H1 (cell line): ENCODE measurements at regions not wholly inside any gene's neighbourhood (a gene's known extent, or its start where the extent isn't known, plus 50 kb on each side); places are given as distances from the start of the nearest gene placed in this dataset.

Source experiments
- CTCF ChIA-PET: fragments of 300-600 bp; sonication (Branson Sonifier 250); formaldehyde crosslinking; loops from one replicate; lab custom pipeline; 2021; ENCODE audit not compliant: partially characterized antibody; lab: Charles Lee
- POLR2A ChIA-PET: fragments of 300-600 bp; sonication (Branson Sonifier 250); formaldehyde crosslinking; loops from one replicate; lab custom pipeline; 2021; ENCODE audit warnings: inconsistent platforms; ENCODE audit not compliant: partially characterized antibody; lab: Charles Lee
- DNase-seq, 2 experiments: peaks; one replicate each; pipeline versions ENCODE4 v3.0.0 to v3.0.0-alpha.2; 2010 to 2022; ENCODE audit warnings: low spot score in 2 of 2, low read depth in 1 of 2, mixed read lengths in 1 of 2
- FAIRE-seq: peaks from 2 replicates; lab custom pipeline; 2011; peaks lifted over from hg19 to GRCh38; lab: Jason Lieb, UNC
- H2AFZ ChIP-seq: 2 replicates; pipeline ENCODE4 v1.8.1; 2012; ENCODE audit warnings: low read length, inconsistent platforms
- H2AK5ac ChIP-seq: 2 replicates; pipeline ENCODE4 v1.6.1; 2013; ENCODE audit warnings: low read depth, low read length
- H2BK120ac ChIP-seq: replicated peaks from 2 replicates; pipeline ENCODE3; 2013; ENCODE audit warnings: low read depth, low read length, inconsistent platforms
- H2BK12ac ChIP-seq: 2 replicates; pipeline ENCODE4 v1.6.1; 2013; ENCODE audit warnings: low read depth, low read length
- H2BK15ac ChIP-seq: 2 replicates; pipeline ENCODE4 v1.6.1; 2013; ENCODE audit warnings: low read length
- H2BK20ac ChIP-seq: 2 replicates; pipeline ENCODE4 v1.6.1; 2013; ENCODE audit warnings: low read length
- H2BK5ac ChIP-seq: 2 replicates; pipeline ENCODE4 v1.6.1; 2013; ENCODE audit warnings: low read depth, low read length
- H3K14ac ChIP-seq: 2 replicates; pipeline ENCODE4 v1.6.1; 2013; ENCODE audit warnings: inconsistent platforms; ENCODE audit not compliant: insufficient read length
- H3K18ac ChIP-seq: 2 replicates; pipeline ENCODE4 v1.6.1; 2013; ENCODE audit warnings: low read length; ENCODE audit errors: extremely low read depth
- H3K23ac ChIP-seq: 2 replicates; pipeline ENCODE4 v1.6.1; 2013; ENCODE audit warnings: inconsistent platforms; ENCODE audit not compliant: insufficient read length
- H3K23me2 ChIP-seq: 2 replicates; pipeline ENCODE4 v1.6.1; 2013; ENCODE audit warnings: low read depth, low read length
- H3K27ac ChIP-seq: 2 replicates; pipeline ENCODE4 v1.6.1; 2011; ENCODE audit warnings: low read depth, low read length, inconsistent platforms
- H3K27me3 ChIP-seq, 4 experiments: replicated peaks in 1 of 4; 1 replicate in 1 of 4; 2 replicates in 3 of 4; pipeline versions ENCODE4 v1.6.1 to v1.8.1; 2011 to 2013; ENCODE audit warnings: low read length in 3 of 4, mild to moderate bottlenecking in 3 of 4, inconsistent platforms in 2 of 4, mixed read lengths in 2 of 4, moderate library complexity in 1 of 4; ENCODE audit not compliant: control insufficient read depth in 3 of 4, insufficient read depth in 3 of 4; ENCODE audit errors: extremely low read depth in 1 of 4
- H3K36me3 ChIP-seq, 4 experiments: 2 replicates each; pipeline versions ENCODE4 v1.6.1 to v1.8.1; 2011 to 2013; ENCODE audit warnings: mild to moderate bottlenecking in 4 of 4, low read length in 3 of 4, moderate library complexity in 2 of 4, control low read depth in 1 of 4, inconsistent platforms in 1 of 4; ENCODE audit not compliant: insufficient read depth in 4 of 4, control insufficient read depth in 2 of 4
- H3K4ac ChIP-seq: replicated peaks from 2 replicates; pipeline ENCODE3; 2013; ENCODE audit warnings: low read length, low read depth, mixed read lengths, inconsistent platforms; ENCODE audit not compliant: insufficient read length
- H3K4me1 ChIP-seq, 4 experiments: replicated peaks in 1 of 4; 1 replicate in 1 of 4; 2 replicates in 3 of 4; pipeline versions ENCODE4 v1.6.1 to v1.8.1; 2011 to 2013; ENCODE audit warnings: low read length in 3 of 4, inconsistent platforms in 2 of 4, mixed read lengths in 1 of 4; ENCODE audit not compliant: insufficient read depth in 4 of 4, control insufficient read depth in 3 of 4
- H3K4me2 ChIP-seq, 2 experiments: 2 replicates each; pipeline versions ENCODE4 v1.6.1 to v1.8.1; 2011 to 2013; ENCODE audit warnings: low read depth in 2 of 2, low read length in 2 of 2, control low read depth in 1 of 2, inconsistent platforms in 1 of 2, mild to moderate bottlenecking in 1 of 2; ENCODE audit not compliant: insufficient read depth in 1 of 2
- H3K4me3 ChIP-seq, 4 experiments: fragments of 200-600, 300-600 bp in 1 of 4; sonication (generic), shearing (Covaris generic), sonication (Bioruptor Twin) in 1 of 4; 2 replicates each; pipeline versions ENCODE4 v1.5.1 to v1.8.1; 2011 to 2016; ENCODE audit warnings: low read length in 4 of 4, low read depth in 3 of 4, control low read depth in 2 of 4, inconsistent platforms in 2 of 4, mild to moderate bottlenecking in 2 of 4, mixed read lengths in 1 of 4, moderate library complexity in 1 of 4; ENCODE audit not compliant: insufficient read depth in 2 of 4; ENCODE audit errors: extremely low read depth in 1 of 4
- H3K56ac ChIP-seq: replicated peaks from 2 replicates; pipeline ENCODE3; 2013; ENCODE audit warnings: low read depth, mild to moderate bottlenecking, mixed read lengths, low read length, inconsistent platforms; ENCODE audit not compliant: insufficient read length
- H3K79me1 ChIP-seq: 2 replicates; pipeline ENCODE4 v1.6.1; 2013; ENCODE audit warnings: low read depth, low read length, control low read depth
- H3K79me2 ChIP-seq, 2 experiments: 2 replicates each; pipeline versions ENCODE4 v1.6.1 to v1.8.1; 2012 to 2013; ENCODE audit warnings: low read length in 2 of 2, mild to moderate bottlenecking in 2 of 2, inconsistent platforms in 1 of 2; ENCODE audit not compliant: insufficient read depth in 2 of 2, control insufficient read depth in 1 of 2
- H3K9ac ChIP-seq, 4 experiments: replicated peaks in 1 of 4; 1 replicate in 1 of 4; 2 replicates in 3 of 4; pipeline versions ENCODE4 v1.6.1 to v1.8.1; 2011 to 2013; ENCODE audit warnings: low read depth in 3 of 4, low read length in 3 of 4, control low read depth in 2 of 4, mild to moderate bottlenecking in 2 of 4, moderate library complexity in 2 of 4, inconsistent platforms in 1 of 4; ENCODE audit errors: extremely low read depth in 1 of 4
- H3K9me3 ChIP-seq, 2 experiments: 2 replicates each; pipeline versions ENCODE4 v1.6.1 to v1.8.1; 2012 to 2013; ENCODE audit warnings: mild to moderate bottlenecking in 2 of 2, moderate library complexity in 2 of 2, control low read depth in 1 of 2, inconsistent platforms in 1 of 2, low read depth in 1 of 2, low read length in 1 of 2, mixed read lengths in 1 of 2; ENCODE audit not compliant: insufficient read depth in 2 of 2
- H4K20me1 ChIP-seq, 2 experiments: replicated peaks in 1 of 2; 2 replicates each; pipeline versions ENCODE3 to v1.8.1; 2011 to 2013; ENCODE audit warnings: inconsistent platforms in 2 of 2, low read length in 2 of 2, mild to moderate bottlenecking in 1 of 2; ENCODE audit not compliant: insufficient read depth in 2 of 2, control insufficient read depth in 1 of 2
- H4K5ac ChIP-seq: 2 replicates; pipeline ENCODE4 v1.6.1; 2013; ENCODE audit warnings: low read length, low read depth, mixed read lengths, inconsistent platforms; ENCODE audit not compliant: insufficient read length
- H4K8ac ChIP-seq: 2 replicates; pipeline ENCODE4 v1.8.0; 2013; ENCODE audit warnings: mild to moderate bottlenecking, moderate library complexity, low read length, inconsistent platforms; ENCODE audit not compliant: insufficient read depth; ENCODE audit errors: extremely low read depth
- H4K91ac ChIP-seq: replicated peaks from 2 replicates; pipeline ENCODE3; 2013; ENCODE audit warnings: low read length, mixed read lengths, inconsistent platforms; ENCODE audit not compliant: insufficient read length
- CEBPB ChIP-seq: IDR thresholded peaks from 2 replicates; pipeline ENCODE4 v1.6.1; 2012; ENCODE audit warnings: low read depth, low read length
- GTF2F1 ChIP-seq: IDR thresholded peaks from 2 replicates; pipeline ENCODE4 v1.6.1; 2012; ENCODE audit warnings: low read depth, low read length, improper control_type of control experiment, borderline replicate concordance
- HDAC2 ChIP-seq, 2 experiments: fragments of 300-600 bp in 1 of 2; sonication (generic) in 1 of 2; IDR thresholded peaks; 2 replicates each; pipeline ENCODE4 v1.6.1; 2011 to 2012; ENCODE audit warnings: low read depth in 2 of 2, low read length in 2 of 2, mild to moderate bottlenecking in 2 of 2, moderate library complexity in 2 of 2, borderline replicate concordance in 1 of 2, inconsistent platforms in 1 of 2
- HDAC6 ChIP-seq: IDR thresholded peaks from one replicate; pipeline ENCODE4 v1.7.1; 2012; ENCODE audit warnings: low read depth, mild to moderate bottlenecking, inconsistent platforms, low read length, moderate library complexity
- JUN ChIP-seq: IDR thresholded peaks from 2 replicates; pipeline ENCODE4 v1.6.1; 2011; ENCODE audit warnings: low read depth, mild to moderate bottlenecking, improper control_type of control experiment, low read length
- KDM4A ChIP-seq: IDR thresholded peaks from one replicate; pipeline ENCODE4 v1.7.1; 2012; ENCODE audit warnings: low read depth, mild to moderate bottlenecking, moderate library complexity, low read length, inconsistent platforms; ENCODE audit not compliant: severe bottlenecking
- NANOG ChIP-seq: IDR thresholded peaks from 2 replicates; pipeline ENCODE4 v1.6.1; 2011; ENCODE audit warnings: low read length, low read depth, mild to moderate bottlenecking, inconsistent platforms; ENCODE audit not compliant: insufficient read depth, poor library complexity, severe bottlenecking
- POLR2AphosphoS5 ChIP-seq: IDR thresholded peaks from 2 replicates; pipeline ENCODE4 v1.6.1; 2011; ENCODE audit warnings: low read depth, low read length
- RBBP5 ChIP-seq: IDR thresholded peaks from 2 replicates; pipeline ENCODE4 v1.7.1; 2012; ENCODE audit warnings: low read depth, mild to moderate bottlenecking, inconsistent platforms, low read length, moderate library complexity, borderline replicate concordance
- RFX5 ChIP-seq: IDR thresholded peaks from 2 replicates; pipeline ENCODE4 v1.6.1; 2011; ENCODE audit warnings: low read depth, low read length, improper control_type of control experiment, borderline replicate concordance
- SIRT6 ChIP-seq: IDR thresholded peaks from one replicate; pipeline ENCODE4 v1.7.1; 2012; ENCODE audit warnings: low read length, inconsistent platforms
- SIX5 ChIP-seq: IDR thresholded peaks from 2 replicates; pipeline ENCODE4 v1.6.1; 2011; ENCODE audit warnings: mild to moderate bottlenecking, low read depth, low read length
- TBP ChIP-seq: IDR thresholded peaks from 2 replicates; pipeline ENCODE4 v1.6.1; 2011; ENCODE audit warnings: low read depth, low read length, improper control_type of control experiment
- TCF12 ChIP-seq: IDR thresholded peaks from 2 replicates; pipeline ENCODE4 v1.6.1; 2011; ENCODE audit warnings: low read depth, mild to moderate bottlenecking, low read length
- WGBS, 2 experiments: shearing (Covaris generic) in 1 of 2; methylation state at CpG; one replicate each; pipeline versions ENCODE4 v1.1.6 to v1.1.7; 2013 to 2015; ENCODE audit warnings: low lambda C conversion rate in 2 of 2, mixed read lengths in 2 of 2, inconsistent platforms in 1 of 2, low coverage in 1 of 2, missing lambda C conversion rate in 1 of 2; ENCODE audit not compliant: insufficient replicate concordance in 2 of 2, insufficient coverage in 1 of 2, insufficient read length in 1 of 2; ENCODE audit errors: extremely low coverage in 1 of 2, missing lambda C conversion rate in 1 of 2; 5-methylcytosine and 5-hydroxymethylcytosine counted together
- TF ChIP-seq, protein P1 (sequence below): IDR thresholded peaks from 2 replicates; pipeline ENCODE4 v1.6.1; 2011; ENCODE audit warnings: low read length, improper control_type of control experiment

DNA sequence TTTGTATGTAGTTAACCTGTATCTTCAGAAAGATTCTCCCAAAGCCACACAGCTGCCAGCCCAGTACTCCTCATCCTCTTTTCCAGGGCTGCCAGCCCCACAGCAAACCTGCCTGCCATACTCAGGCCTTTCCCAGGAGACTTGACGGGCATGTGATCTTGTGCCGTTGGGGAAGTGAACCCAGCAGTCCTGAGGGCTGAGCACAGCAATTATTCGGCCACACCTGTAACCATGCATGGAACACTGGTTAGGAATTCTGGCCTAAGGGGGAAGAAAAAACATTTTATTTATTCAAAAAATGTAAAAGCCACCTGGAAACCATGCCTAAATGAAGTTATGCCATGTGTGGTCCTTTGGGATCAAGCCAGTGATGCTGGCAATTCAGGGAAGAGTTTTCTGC, 145.3 kb downstream of the GRIN2B start:
- Histone ChIP-seq H3K27me3 (no peaks in the 10 kb centered on the region), H3K4me3 (no peak overlapping the region), H4K5ac (no peak overlapping the region), H3K4me2 (no peak overlapping the region), H3K79me2 (no peaks in the 10 kb centered on the region), H3K9me3 (no peaks in the 10 kb centered on the region), H3K18ac (no peak overlapping the region), H3K36me3 (no peaks in the 10 kb centered on the region), H2BK15ac (no peak overlapping the region), H2BK120ac (no peak overlapping the region), H3K56ac (no peak overlapping the region), H2BK5ac (no peak overlapping the region), H2BK20ac (no peak overlapping the region), H3K23me2 (no peaks in the 10 kb centered on the region), H2AK5ac (no peak overlapping the region), H3K9ac (no peak overlapping the region), H3K23ac (no peak overlapping the region), H2BK12ac (no peak overlapping the region), H4K91ac (no peak overlapping the region), H4K8ac (no peak overlapping the region), H3K14ac (no peak overlapping the region), H3K4ac (no peak overlapping the region), H2AFZ (no peak overlapping the region), H3K27ac (no peak overlapping the region), H3K4me1 (no peaks in the 10 kb centered on the region; a peak in 1 of 7 replicates), H4K20me1 (no peaks in the 10 kb centered on the region), H3K79me1 (no peaks in the 10 kb centered on the region)
- TF ChIP-seq SIX5 (no peak), TCF12 (no peak), HDAC6 (no peak), CEBPB (no peak), RBBP5 (no peak), NANOG (no peak), KDM4A (no peak), SIRT6 (no peak), RFX5 (no peak), GTF2F1 (no peak), JUN (no peak), TBP (no peak), HDAC2 (IDR thresholded peaks at IDR 0.05; ENCODE audit: borderline replicate concordance in 1 of 2, low read depth in 2 of 2, low read length in 2 of 2) (no peak), POLR2AphosphoS5 (no peak)
- TF ChIP-seq, protein P1, sequence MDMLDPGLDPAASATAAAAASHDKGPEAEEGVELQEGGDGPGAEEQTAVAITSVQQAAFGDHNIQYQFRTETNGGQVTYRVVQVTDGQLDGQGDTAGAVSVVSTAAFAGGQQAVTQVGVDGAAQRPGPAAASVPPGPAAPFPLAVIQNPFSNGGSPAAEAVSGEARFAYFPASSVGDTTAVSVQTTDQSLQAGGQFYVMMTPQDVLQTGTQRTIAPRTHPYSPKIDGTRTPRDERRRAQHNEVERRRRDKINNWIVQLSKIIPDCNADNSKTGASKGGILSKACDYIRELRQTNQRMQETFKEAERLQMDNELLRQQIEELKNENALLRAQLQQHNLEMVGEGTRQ, result no peak
- ChIA-PET CTCF (no interaction called here), POLR2A (no interaction called here)
- WGBS, 2 experiments, result 93% methylated on average over 3 of the region's 3 CpGs; no CpG with 5 or more reads in 1 of the 2 experiments
- FAIRE-seq, result no peak
- no peak for DNase-seq
